Cardiac fibroblast (primary cell): ENCODE measurements at regions not wholly inside any gene's neighbourhood (a gene's known extent, or its start where the extent isn't known, plus 50 kb on each side); places are given as distances from the start of the nearest gene placed in this dataset.

Experiments
- DNase-seq, 2 donors: peaks; one replicate each; pipeline versions ENCODE4 v3.0.0 to v3.0.0-alpha.2; 2010; ENCODE audit warnings: low read depth in 2 of 2
- H3K4me3 ChIP-seq, 2 donors: replicated peaks in 1 of 2; 1 replicate in 1 of 2; 2 replicates in 1 of 2; pipeline ENCODE4 v1.5.1; 2011; ENCODE audit warnings: low read depth in 2 of 2, low read length in 2 of 2, mild to moderate bottlenecking in 2 of 2, moderate library complexity in 1 of 2
- TF ChIP-seq, protein P1 (sequence below): IDR thresholded peaks from one replicate; pipeline ENCODE4 v1.5.1; 2011; ENCODE audit warnings: low read depth, mild to moderate bottlenecking, low read length, inconsistent platforms

DNA sequence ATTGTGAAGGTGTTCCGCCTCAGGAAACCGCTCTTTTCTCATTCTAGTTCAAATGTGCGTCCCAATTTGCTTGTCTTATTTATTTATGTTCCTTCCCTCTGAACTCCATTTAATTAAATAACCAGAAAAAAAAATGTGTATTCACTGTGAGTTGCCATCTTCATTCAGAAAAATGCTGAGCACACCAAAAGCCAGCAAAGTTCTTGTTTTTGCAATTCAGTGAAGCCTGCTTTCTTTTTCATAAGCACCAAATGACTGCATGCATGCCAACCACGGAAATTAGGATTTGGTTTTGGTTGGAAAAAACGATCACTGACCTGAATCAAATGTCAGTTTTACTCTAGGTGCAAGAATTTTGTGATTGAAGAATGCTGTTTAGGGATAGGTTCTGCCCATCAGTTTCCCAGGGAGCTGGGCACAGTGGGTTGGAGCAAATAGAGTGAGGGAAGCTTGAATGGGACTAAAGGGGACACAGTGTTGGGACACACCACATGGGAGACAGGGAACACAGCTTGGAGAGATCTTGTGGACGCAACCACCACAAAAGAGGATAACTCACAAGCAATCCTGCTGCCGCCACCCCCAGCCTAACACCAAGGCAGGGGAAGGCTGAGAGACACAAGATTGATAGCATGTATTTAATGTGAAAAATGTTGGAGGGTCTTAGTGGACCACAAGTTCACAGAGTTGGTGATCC lies 183.4 kb upstream of the GALNT2 start:
- no peak overlapping the region for H3K4me3 ChIP-seq
- TF ChIP-seq, protein P1, sequence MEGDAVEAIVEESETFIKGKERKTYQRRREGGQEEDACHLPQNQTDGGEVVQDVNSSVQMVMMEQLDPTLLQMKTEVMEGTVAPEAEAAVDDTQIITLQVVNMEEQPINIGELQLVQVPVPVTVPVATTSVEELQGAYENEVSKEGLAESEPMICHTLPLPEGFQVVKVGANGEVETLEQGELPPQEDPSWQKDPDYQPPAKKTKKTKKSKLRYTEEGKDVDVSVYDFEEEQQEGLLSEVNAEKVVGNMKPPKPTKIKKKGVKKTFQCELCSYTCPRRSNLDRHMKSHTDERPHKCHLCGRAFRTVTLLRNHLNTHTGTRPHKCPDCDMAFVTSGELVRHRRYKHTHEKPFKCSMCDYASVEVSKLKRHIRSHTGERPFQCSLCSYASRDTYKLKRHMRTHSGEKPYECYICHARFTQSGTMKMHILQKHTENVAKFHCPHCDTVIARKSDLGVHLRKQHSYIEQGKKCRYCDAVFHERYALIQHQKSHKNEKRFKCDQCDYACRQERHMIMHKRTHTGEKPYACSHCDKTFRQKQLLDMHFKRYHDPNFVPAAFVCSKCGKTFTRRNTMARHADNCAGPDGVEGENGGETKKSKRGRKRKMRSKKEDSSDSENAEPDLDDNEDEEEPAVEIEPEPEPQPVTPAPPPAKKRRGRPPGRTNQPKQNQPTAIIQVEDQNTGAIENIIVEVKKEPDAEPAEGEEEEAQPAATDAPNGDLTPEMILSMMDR, result no peak
- no peak for DNase-seq

DNA sequence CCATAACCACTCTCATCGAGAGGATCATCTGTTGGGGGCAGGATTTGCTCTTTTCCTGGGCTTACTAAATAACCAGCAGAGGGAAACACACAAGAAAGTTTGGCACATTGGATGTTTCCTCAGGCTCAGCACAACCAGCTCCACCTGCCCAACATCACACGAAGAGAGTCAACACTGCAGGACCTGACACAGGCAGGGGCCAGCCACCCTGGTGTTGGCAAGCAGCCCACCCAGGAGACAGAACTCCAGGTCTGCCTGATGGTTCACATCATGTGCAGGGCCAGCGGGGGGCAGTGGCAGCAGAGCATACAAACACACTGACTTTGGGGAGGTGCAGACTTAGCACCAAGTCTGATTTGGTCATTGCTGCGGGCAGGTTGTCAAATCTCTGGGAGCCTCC lies 182.3 kb upstream of the GALNT2 start:
- TF ChIP-seq, protein P1, result no peak
- H3K4me3 ChIP-seq, result no peak overlapping the region
- DNase-seq, result no peak

DNA sequence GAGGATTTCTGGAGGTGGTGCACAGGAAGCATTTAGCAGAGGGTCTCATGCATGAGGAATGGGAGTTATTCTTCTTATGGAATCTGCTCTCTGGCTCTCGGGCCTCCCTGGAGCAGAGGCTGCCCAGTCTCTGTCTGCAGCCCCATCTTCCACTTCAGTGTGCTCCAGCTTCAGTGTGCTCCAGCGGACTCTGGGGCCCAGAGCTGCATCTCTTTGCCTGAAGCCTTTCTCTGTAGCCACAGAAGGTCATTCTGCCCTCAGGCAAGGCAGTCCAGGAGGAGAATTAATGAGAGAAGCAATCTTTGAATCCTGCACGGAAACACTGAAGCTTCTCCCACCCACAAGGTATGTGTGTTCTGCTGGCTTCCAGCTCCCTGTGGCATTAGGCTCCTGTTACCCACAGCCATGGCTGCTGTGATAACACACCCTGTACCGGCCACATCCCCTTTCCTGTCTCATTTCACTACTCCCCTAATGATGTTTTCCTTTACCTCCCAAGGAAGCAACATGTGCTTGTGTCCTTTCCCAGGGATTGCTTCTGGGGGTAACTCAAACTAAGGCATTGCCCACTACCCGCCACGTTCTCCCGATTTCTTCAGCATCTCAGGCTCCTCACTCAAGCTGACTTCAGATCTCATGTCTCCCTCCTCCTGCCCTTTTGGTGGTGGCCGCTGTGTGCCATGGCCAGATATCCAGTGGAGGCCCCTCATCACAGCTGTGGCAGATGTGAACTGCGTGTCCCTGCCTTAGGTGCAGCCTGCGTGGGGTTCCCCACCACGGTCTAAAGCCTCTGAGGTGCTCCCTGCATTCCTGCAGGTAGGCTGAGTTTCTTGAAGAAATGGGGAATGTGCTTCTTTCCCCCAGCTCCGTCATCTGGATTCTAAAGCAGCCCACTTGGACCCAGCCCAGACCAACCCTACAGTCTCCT lies 181.2 kb upstream of the GALNT2 start:
- DNase-seq, result no peak
- TF ChIP-seq, protein P1, result no peak
- H3K4me3 ChIP-seq, result no peak overlapping the region

DNA sequence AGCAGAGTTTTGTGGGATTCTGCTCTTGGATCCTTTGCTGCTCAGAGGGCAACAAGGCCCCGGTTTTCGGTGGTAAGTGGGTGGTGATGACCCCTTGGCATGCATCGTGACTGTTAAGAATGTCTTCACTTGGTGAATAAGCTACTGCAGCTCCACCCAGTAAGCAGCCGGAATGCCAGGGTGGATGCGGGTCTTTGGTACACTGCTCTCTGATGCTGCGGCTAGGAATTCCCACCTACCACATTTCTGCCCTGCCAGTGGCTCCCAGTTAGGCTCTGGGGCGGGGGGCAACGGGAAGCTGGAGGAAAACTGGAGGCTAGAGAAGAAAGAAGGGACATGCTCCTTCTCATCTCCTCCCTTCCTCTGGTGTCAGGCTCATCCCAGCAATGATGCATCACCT lies 180.4 kb upstream of the GALNT2 start:
- TF ChIP-seq, protein P1, result no peak
- no peak for DNase-seq
- H3K4me3 ChIP-seq, result no peak overlapping the region

DNA sequence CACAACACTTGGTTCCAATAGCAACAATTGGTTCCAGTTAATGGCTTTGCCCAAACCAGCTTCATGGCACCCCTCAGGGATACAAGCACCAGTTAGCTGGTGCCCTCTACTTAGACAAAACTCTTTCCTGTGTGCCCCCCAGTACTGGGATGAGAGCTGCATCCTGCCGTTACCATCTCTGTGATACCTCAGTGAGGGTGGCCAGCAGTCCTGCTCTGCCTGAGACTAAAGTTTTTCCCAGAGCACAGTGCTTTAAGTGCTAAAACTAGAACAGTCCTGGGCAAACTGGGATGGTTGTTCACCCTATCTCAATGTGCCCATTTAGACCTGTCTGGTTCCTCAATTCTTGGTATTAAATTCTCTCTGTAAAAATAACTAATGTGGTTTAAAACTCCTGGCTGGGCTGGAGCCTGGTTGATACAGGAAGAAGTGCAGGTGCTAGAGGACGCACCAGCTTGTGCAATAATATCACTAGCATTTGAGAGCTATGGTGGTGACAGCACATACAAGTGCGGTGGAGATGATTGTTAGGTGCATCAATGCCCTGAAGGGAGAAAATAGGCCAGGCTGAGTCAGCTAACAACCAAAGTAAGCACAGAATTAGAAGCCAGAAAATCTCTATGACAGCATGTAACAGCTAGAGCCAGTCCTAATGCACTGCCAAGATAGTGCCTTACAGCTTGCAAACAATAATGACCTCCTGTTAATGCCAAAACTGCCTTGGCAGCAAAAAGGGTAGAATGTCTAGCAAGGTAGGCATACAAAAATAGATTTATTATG lies 179.8 kb upstream of the GALNT2 start:
- DNase-seq, result no peak
- H3K4me3 ChIP-seq, result no peak overlapping the region
- TF ChIP-seq, protein P1, result no peak

DNA sequence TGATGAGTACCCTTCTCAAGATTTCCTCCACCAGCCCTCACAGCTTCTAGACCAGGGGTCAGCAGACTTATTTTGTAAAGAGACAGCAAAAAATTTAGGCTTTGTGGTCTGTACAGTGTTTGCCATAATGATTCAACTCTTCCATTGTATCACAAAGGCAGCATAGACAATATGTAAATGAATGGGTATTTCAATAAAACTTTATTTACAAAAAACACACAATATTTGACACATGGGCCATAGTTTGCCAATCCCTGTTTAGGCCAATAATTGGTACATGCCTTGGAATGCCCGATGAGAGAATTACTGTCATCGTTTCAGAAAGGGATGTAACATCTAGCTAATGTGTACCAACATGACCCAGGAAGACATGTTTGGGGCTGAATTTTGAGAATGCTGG lies 178.9 kb upstream of the GALNT2 start:
- TF ChIP-seq, protein P1, result no peak
- no peak for DNase-seq
- no peak overlapping the region for H3K4me3 ChIP-seq
